Tongue (tissue), 1 donor: ENCODE measurements at regions not wholly inside any gene's neighbourhood (a gene's known extent, or its start where the extent isn't known, plus 50 kb on each side); places are given as distances from the start of the nearest gene placed in this dataset.

ENCODE experiments used
- DNase-seq: peaks from one replicate; pipeline ENCODE4 v3.0.0-alpha.2; 2015

- no peak for DNase-seq
Observed at GRCh38 chr17:15039366-15039765, 225.8 kb downstream of the PMP22 start.

- no peak for DNase-seq
Observed at GRCh38 chr17:15038656-15039055, 226.5 kb downstream of the PMP22 start.

GRCh38 chr17:15036238-15036637, 228.9 kb downstream of the PMP22 start:
- DNase-seq, result no peak

- no peak for DNase-seq
Observed at GRCh38 chr17:15031975-15032374, 233.2 kb downstream of the PMP22 start.

- DNase-seq, result no peak
Observed at GRCh38 chr17:15029469-15029868, 235.7 kb downstream of the PMP22 start.

- no peak for DNase-seq
Observed at GRCh38 chr17:15027853-15028252, 237.3 kb downstream of the PMP22 start.

- no peak for DNase-seq
Observed at GRCh38 chr17:15026088-15026487, 239.0 kb downstream of the PMP22 start.

- no peak for DNase-seq
Observed at GRCh38 chr17:15023589-15024336, 241.4 kb downstream of the PMP22 start.

GRCh38 chr17:15019158-15019557, 246.0 kb downstream of the PMP22 start:
- no peak for DNase-seq

GRCh38 chr17:15012351-15012980, 252.7 kb downstream of the PMP22 start:
- peak; percentile 37 for DNase-seq

GRCh38 chr17:15009087-15009486, 256.0 kb downstream of the PMP22 start:
- DNase-seq, result no peak

- DNase-seq, result peak; percentile 35
Observed at GRCh38 chr17:15007147-15007553, 258.0 kb downstream of the PMP22 start.

GRCh38 chr17:15006421-15007128, 258.6 kb downstream of the PMP22 start:
- peak; percentile 2 for DNase-seq

- DNase-seq, result no peak
Observed at GRCh38 chr17:15000661-15001060, 264.5 kb downstream of the PMP22 start.

- DNase-seq, result no peak
Observed at GRCh38 chr17:14997290-14997689, 267.8 kb downstream of the PMP22 start.

GRCh38 chr17:14986127-14986526, 279.0 kb downstream of the PMP22 start:
- DNase-seq, result no peak

- DNase-seq, result no peak
Observed at GRCh38 chr17:14972844-14973243, 292.3 kb downstream of the PMP22 start.

GRCh38 chr17:14971054-14971453, 294.1 kb downstream of the PMP22 start:
- no peak for DNase-seq

- DNase-seq, result no peak
Observed at GRCh38 chr17:14959106-14959648, 305.9 kb downstream of the PMP22 start.

- no peak for DNase-seq
Observed at GRCh38 chr17:14953405-14953804, 311.7 kb downstream of the PMP22 start.

GRCh38 chr17:14950686-14951085, 314.4 kb downstream of the PMP22 start:
- DNase-seq, result no peak

- DNase-seq, result no peak
Observed at GRCh38 chr17:14950216-14950615, 314.9 kb downstream of the PMP22 start.

- DNase-seq, result no peak
Observed at GRCh38 chr17:14947671-14948070, 317.5 kb downstream of the PMP22 start.
